Mucosa of stomach (tissue), 1 donor: ENCODE measurements at regions not wholly inside any gene's neighbourhood (a gene's known extent, or its start where the extent isn't known, plus 50 kb on each side); places are given as distances from the start of the nearest gene placed in this dataset.
"Not testable (repeated sequence)": the region's sequence is repeated elsewhere in the genome, so short reads cannot be mapped to it uniquely, and the experiment has no call there.

Experiments
- H3K27me3 ChIP-seq: one replicate; pipeline ENCODE4 v1.7.0; 2013; ENCODE audit warnings: mild to moderate bottlenecking, low read length; ENCODE audit not compliant: control insufficient read depth, insufficient read depth
- H3K36me3 ChIP-seq: one replicate; pipeline ENCODE4 v1.7.0; 2013; ENCODE audit warnings: low read length; ENCODE audit not compliant: control insufficient read depth, insufficient read depth
- H3K4me1 ChIP-seq: one replicate; pipeline ENCODE4 v1.7.0; 2013; ENCODE audit warnings: mild to moderate bottlenecking, low read length; ENCODE audit not compliant: control insufficient read depth, insufficient read depth
- H3K4me3 ChIP-seq: one replicate; pipeline ENCODE4 v1.7.0; 2013; ENCODE audit warnings: low read length
- H3K9ac ChIP-seq: one replicate; pipeline ENCODE4 v1.7.0; 2013; ENCODE audit warnings: mild to moderate bottlenecking, low read length, moderate library complexity
- H3K9me3 ChIP-seq: one replicate; pipeline ENCODE4 v1.7.0; 2013; ENCODE audit warnings: mild to moderate bottlenecking, low read length, moderate library complexity; ENCODE audit not compliant: control insufficient read depth
- donor health status: Pancreatic carcinoma.

- H3K9me3 ChIP-seq, H3K9ac ChIP-seq, H3K4me1 ChIP-seq, H3K27me3 ChIP-seq, H3K4me3 ChIP-seq, H3K36me3 ChIP-seq: not testable (repeated sequence)
Measured at GRCh38 chr9:39533763-39534548, 178.5 kb downstream of the SPATA31A1 start.

GRCh38 chr9:39534897-39535296 lies 179.4 kb downstream of the SPATA31A1 start:
- H3K9ac ChIP-seq, H3K27me3 ChIP-seq, H3K9me3 ChIP-seq, H3K4me3 ChIP-seq, H3K36me3 ChIP-seq, H3K4me1 ChIP-seq: not testable (repeated sequence)

- not testable (repeated sequence) for H3K9ac ChIP-seq, H3K9me3 ChIP-seq, H3K36me3 ChIP-seq, H3K27me3 ChIP-seq, H3K4me1 ChIP-seq, H3K4me3 ChIP-seq
Measured at GRCh38 chr9:39542157-39542556, 186.7 kb downstream of the SPATA31A1 start.

- not testable (repeated sequence) for H3K36me3 ChIP-seq, H3K4me3 ChIP-seq, H3K9me3 ChIP-seq, H3K9ac ChIP-seq, H3K27me3 ChIP-seq, H3K4me1 ChIP-seq
Measured at GRCh38 chr9:39545079-39545478, 189.6 kb downstream of the SPATA31A1 start.

GRCh38 chr9:39550573-39550972 lies 195.1 kb downstream of the SPATA31A1 start:
- H3K4me1 ChIP-seq = not testable (repeated sequence)

GRCh38 chr9:39551544-39551943 lies 196.1 kb downstream of the SPATA31A1 start:
- not testable (repeated sequence) for H3K4me3 ChIP-seq, H3K27me3 ChIP-seq, H3K9me3 ChIP-seq, H3K9ac ChIP-seq, H3K36me3 ChIP-seq, H3K4me1 ChIP-seq

More at GRCh38 chr9:39550573-39550972, 195.1 kb downstream of the SPATA31A1 start:
- H3K9me3 ChIP-seq, H3K27me3 ChIP-seq, H3K4me3 ChIP-seq, H3K9ac ChIP-seq, H3K36me3 ChIP-seq: not testable (repeated sequence)

GRCh38 chr9:39552242-39552881 lies 196.9 kb downstream of the SPATA31A1 start:
- H3K27me3 ChIP-seq, H3K4me1 ChIP-seq, H3K9me3 ChIP-seq, H3K4me3 ChIP-seq, H3K36me3 ChIP-seq, H3K9ac ChIP-seq: not testable (repeated sequence)

- not testable (repeated sequence) for H3K27me3 ChIP-seq, H3K4me3 ChIP-seq, H3K9me3 ChIP-seq, H3K36me3 ChIP-seq, H3K9ac ChIP-seq, H3K4me1 ChIP-seq
Measured at GRCh38 chr9:39554352-39554751, 198.9 kb downstream of the SPATA31A1 start.

GRCh38 chr9:39559384-39559783 lies 203.9 kb downstream of the SPATA31A1 start:
- not testable (repeated sequence) for H3K36me3 ChIP-seq, H3K4me3 ChIP-seq, H3K4me1 ChIP-seq, H3K9me3 ChIP-seq, H3K9ac ChIP-seq, H3K27me3 ChIP-seq

GRCh38 chr9:39566782-39567181 lies 211.3 kb downstream of the SPATA31A1 start:
- not testable (repeated sequence) for H3K4me1 ChIP-seq, H3K9ac ChIP-seq, H3K27me3 ChIP-seq, H3K4me3 ChIP-seq, H3K9me3 ChIP-seq, H3K36me3 ChIP-seq

GRCh38 chr9:39567396-39567795 lies 211.9 kb downstream of the SPATA31A1 start:
- H3K4me1 ChIP-seq, H3K36me3 ChIP-seq, H3K9me3 ChIP-seq, H3K9ac ChIP-seq, H3K4me3 ChIP-seq, H3K27me3 ChIP-seq: not testable (repeated sequence)

GRCh38 chr9:39568900-39569299 lies 213.4 kb downstream of the SPATA31A1 start:
- H3K4me1 ChIP-seq, H3K27me3 ChIP-seq, H3K36me3 ChIP-seq, H3K4me3 ChIP-seq, H3K9me3 ChIP-seq, H3K9ac ChIP-seq: not testable (repeated sequence)
